Mucosa of descending colon (tissue), 3 donors: ENCODE measurements at regions not wholly inside any gene's neighbourhood (a gene's known extent, or its start where the extent isn't known, plus 50 kb on each side); places are given as distances from the start of the nearest gene placed in this dataset.

Experiments
- ATAC-seq: fragments of 200-7000 bp; cut with Tn5 transposase; one replicate; pipeline ENCODE4 v1.9.1; 2020; ENCODE audit warnings: mild to moderate bottlenecking, moderate library complexity
- DNase-seq, 3 donors: peaks; one replicate each; pipeline ENCODE4 v3.0.0-alpha.2; 2020
- H3K36me3 ChIP-seq: fragments of 200-600 bp; one replicate; pipeline ENCODE4 v1.8.0; 2021; ENCODE audit warnings: low read depth, mild to moderate bottlenecking
- H3K4me1 ChIP-seq: fragments of 200-600 bp; one replicate; pipeline ENCODE4 v1.8.0; 2021; ENCODE audit warnings: low read depth, mild to moderate bottlenecking
- H3K4me3 ChIP-seq: fragments of 200-600 bp; one replicate; pipeline ENCODE4 v1.8.0; 2021; ENCODE audit warnings: mild to moderate bottlenecking
- H3K9me3 ChIP-seq: fragments of 200-600 bp; one replicate; pipeline ENCODE4 v1.8.0; 2021; ENCODE audit warnings: mild to moderate bottlenecking
- CTCF ChIP-seq: fragments of 200-600 bp; IDR thresholded peaks from one replicate; pipeline ENCODE4 v1.8.0; 2022; ENCODE audit warnings: antibody characterized with exemption, mild to moderate bottlenecking
- intact Hi-C, 2 donors: fragments of 100-400 bp; cut with DNase I in 1 of 2; cut with micrococcal nuclease in 1 of 2; formaldehyde crosslinking; loops; one replicate each; pipeline versions ENCODE4 v1.11.0 to v1.11.1; 2022; cut with DNase I, micrococcal nuclease
- donor health status: DM: no; HTN: no; CAD: no; lungs with moderate emphysema.
- donor health status: DM: no; HTN: no; CAD: no.
- donor health status: DM: no; HTN: yes; CAD: no.

DNA sequence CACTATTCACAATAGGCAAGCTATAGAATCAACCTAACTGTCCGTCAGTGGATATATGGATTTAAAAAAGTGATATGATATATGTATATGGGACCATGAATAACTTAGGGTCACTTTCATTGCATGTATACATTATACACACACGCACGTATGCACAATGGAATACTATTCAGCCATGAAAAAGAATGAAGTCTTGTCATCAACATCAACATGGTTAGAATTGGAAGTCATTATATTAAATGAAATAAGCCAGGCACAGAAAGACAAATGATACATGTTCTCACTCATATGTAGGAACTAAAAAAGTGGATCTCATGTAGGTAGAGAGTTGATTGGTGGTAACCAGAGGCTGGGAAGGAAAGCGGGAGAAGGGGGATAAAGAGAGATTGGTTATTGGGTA, 234.3 kb downstream of the VRK1 start:
- H3K4me1 ChIP-seq, result no peaks in the 10 kb centered on the region
- ATAC-seq (no peak), DNase-seq (no peak)
- intact Hi-C loops, result no loop called here
- H3K9me3 ChIP-seq, result no peaks in the 10 kb centered on the region
- no peak overlapping the region for H3K4me3 ChIP-seq
- H3K36me3 ChIP-seq, result no peaks in the 10 kb centered on the region
- TF ChIP-seq CTCF, result no peak

DNA sequence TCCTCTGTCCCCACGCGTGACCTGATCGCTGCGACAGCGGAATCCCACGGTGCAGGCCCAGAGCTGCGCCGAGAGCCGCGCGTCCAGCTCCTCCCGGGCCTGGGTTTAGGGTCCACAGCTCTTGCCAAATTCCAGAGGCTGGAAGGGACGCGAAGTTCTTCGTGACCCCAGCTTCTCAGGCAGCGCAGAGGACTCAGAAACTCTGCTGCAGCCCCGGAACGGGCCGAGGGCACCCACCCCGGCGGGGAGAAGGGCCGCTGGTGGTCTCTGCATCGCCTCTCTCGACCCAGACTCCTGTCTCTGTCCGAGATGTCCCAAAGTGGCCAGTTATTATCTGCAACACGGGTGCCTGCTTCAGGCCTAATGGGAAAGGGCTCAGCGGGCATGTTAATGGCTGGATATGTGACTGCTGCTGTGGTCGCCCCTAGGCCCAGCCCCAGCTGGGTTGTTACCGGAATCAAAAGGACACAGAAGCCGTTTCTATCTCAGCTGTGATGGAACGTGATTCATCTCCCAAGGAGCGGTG, 236.4 kb downstream of the VRK1 start:
- no peaks in the 10 kb centered on the region for H3K4me1 ChIP-seq
- no peak overlapping the region for H3K4me3 ChIP-seq
- DNase-seq, result no peak
- H3K36me3 ChIP-seq, result no peaks in the 10 kb centered on the region
- H3K9me3 ChIP-seq, result no peaks in the 10 kb centered on the region
- intact Hi-C loops, result no loop called here
- no peak for ATAC-seq
- TF ChIP-seq CTCF, result no peak

GRCh38 chr14:97036086-97036852, 239.1 kb downstream of the VRK1 start:
- intact Hi-C loops, result no loop called here

DNA sequence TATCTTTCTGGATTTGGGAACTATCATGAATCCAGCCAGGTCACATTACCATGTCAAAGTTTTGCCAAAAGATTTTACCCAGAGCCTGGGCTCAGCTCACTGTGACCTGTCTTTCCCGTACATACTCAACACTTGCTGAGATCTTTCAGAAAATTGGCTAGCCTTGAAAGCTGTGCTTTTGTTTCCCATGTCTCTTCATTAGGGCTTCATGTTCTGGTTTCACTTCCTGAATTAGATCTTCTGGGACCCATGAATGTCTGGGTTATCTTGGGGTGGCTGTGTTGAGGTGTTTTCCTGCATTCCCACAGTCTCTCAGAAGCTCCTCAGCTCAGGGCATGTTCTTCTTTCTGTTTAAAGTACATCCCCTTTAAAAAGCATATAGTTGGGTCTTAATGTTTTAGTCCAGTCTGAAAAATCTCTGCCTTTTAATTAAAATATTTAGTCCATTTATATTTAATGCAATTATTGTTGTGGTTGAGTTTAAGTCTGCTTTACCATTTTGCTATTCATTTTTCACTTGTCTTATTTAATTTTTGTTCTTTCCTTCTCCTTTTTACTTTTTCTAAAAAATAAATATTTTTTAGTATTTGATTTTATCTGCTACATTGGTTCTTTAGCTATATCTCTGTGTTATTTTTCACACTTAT, 242.7 kb downstream of the VRK1 start:
- Histone ChIP-seq H3K9me3 (peaks cover 10% of the 10 kb centered on the region), H3K4me3 (no peak overlapping the region), H3K36me3 (no peaks in the 10 kb centered on the region), H3K4me1 (no peaks in the 10 kb centered on the region)
- intact Hi-C loops, result no loop called here
- DNase-seq (no peak), ATAC-seq (no peak)
- TF ChIP-seq CTCF, result no peak

More at GRCh38 chr14:97036086-97036852, 239.1 kb downstream of the VRK1 start:
- no peak for TF ChIP-seq CTCF
- ATAC-seq (no peak), DNase-seq (no peak)
- H3K36me3 ChIP-seq, result no peaks in the 10 kb centered on the region
- H3K4me3 ChIP-seq, result no peak overlapping the region
- H3K9me3 ChIP-seq, result peaks cover 10% of the 10 kb centered on the region
- H3K4me1 ChIP-seq, result no peaks in the 10 kb centered on the region

- Histone ChIP-seq H3K36me3 (no peaks in the 10 kb centered on the region), H3K9me3 (no peaks in the 10 kb centered on the region), H3K4me3 (no peak overlapping the region), H3K4me1 (no peaks in the 10 kb centered on the region)
- intact Hi-C loops, result no loop called here
- TF ChIP-seq CTCF, result no peak
- DNase-seq (no peak), ATAC-seq (no peak)
Measured at GRCh38 chr14:97046967-97047366, 249.8 kb downstream of the VRK1 start.
